ENCODE measurements at regions not wholly inside any gene's neighbourhood (a gene's known extent, or its start where the extent isn't known, plus 50 kb on each side); places are given as distances from the start of the nearest gene placed in this dataset.

- DNase-seq (ENCODE audit: extremely low read depth, insufficient read length) = no peak
- Histone ChIP-seq H3K27me3 (replicated peaks; ENCODE audit: control insufficient read depth, insufficient read depth, low read length) (no peaks in the 10 kb centered on the region), H3K4me3 (replicated peaks; ENCODE audit: low read depth, low read length) (no peak overlapping the region), H3K36me3 (ENCODE audit: control insufficient read depth, insufficient read depth, low read length) (no peaks in the 10 kb centered on the region)
- no peak for TF ChIP-seq CTCF (IDR thresholded peaks at IDR 0.05; ENCODE audit: insufficient read depth, low read length, poor library complexity, severe bottlenecking)
Measured at GRCh38 chr1:219432191-219432606, 180.7 kb downstream of the ZC3H11B start.

- DNase-seq (ENCODE audit: extremely low read depth, insufficient read length) = no peak
- Histone ChIP-seq H3K4me3 (replicated peaks; ENCODE audit: low read depth, low read length) (no peak overlapping the region), H3K36me3 (ENCODE audit: control insufficient read depth, insufficient read depth, low read length) (no peaks in the 10 kb centered on the region), H3K27me3 (replicated peaks; ENCODE audit: control insufficient read depth, insufficient read depth, low read length) (no peaks in the 10 kb centered on the region)
- no peak for TF ChIP-seq CTCF (IDR thresholded peaks at IDR 0.05; ENCODE audit: insufficient read depth, low read length, poor library complexity, severe bottlenecking)
Measured at GRCh38 chr1:219430419-219430818, 182.5 kb downstream of the ZC3H11B start.

- Histone ChIP-seq H3K36me3 (ENCODE audit: control insufficient read depth, insufficient read depth, low read length) (no peaks in the 10 kb centered on the region), H3K27me3 (replicated peaks; ENCODE audit: control insufficient read depth, insufficient read depth, low read length) (no peaks in the 10 kb centered on the region), H3K4me3 (replicated peaks; ENCODE audit: low read depth, low read length) (no peak overlapping the region)
- TF ChIP-seq CTCF (IDR thresholded peaks at IDR 0.05; ENCODE audit: insufficient read depth, low read length, poor library complexity, severe bottlenecking) = no peak
- DNase-seq (ENCODE audit: extremely low read depth, insufficient read length) = no peak
Measured at GRCh38 chr1:219428651-219429050, 184.3 kb downstream of the ZC3H11B start.

GRCh38 chr1:219427989-219428388 lies 184.9 kb downstream of the ZC3H11B start:
- no peaks in the 10 kb centered on the region for H3K27me3 ChIP-seq (replicated peaks; ENCODE audit: control insufficient read depth, insufficient read depth, low read length)
- no peak for DNase-seq (ENCODE audit: extremely low read depth, insufficient read length)
- no peak for TF ChIP-seq CTCF (IDR thresholded peaks at IDR 0.05; ENCODE audit: insufficient read depth, low read length, poor library complexity, severe bottlenecking)

GRCh38 chr1:219427403-219427802 lies 185.5 kb downstream of the ZC3H11B start:
- no peak for TF ChIP-seq CTCF (IDR thresholded peaks at IDR 0.05; ENCODE audit: insufficient read depth, low read length, poor library complexity, severe bottlenecking)
- H3K36me3 ChIP-seq (ENCODE audit: control insufficient read depth, insufficient read depth, low read length) = no peaks in the 10 kb centered on the region
- no peaks in the 10 kb centered on the region for H3K27me3 ChIP-seq (replicated peaks; ENCODE audit: control insufficient read depth, insufficient read depth, low read length)
- DNase-seq (ENCODE audit: extremely low read depth, insufficient read length) = no peak
- H3K4me3 ChIP-seq (replicated peaks; ENCODE audit: low read depth, low read length) = no peak overlapping the region

More at GRCh38 chr1:219427989-219428388, 184.9 kb downstream of the ZC3H11B start:
- H3K36me3 ChIP-seq (ENCODE audit: control insufficient read depth, insufficient read depth, low read length) = no peaks in the 10 kb centered on the region
- H3K4me3 ChIP-seq (replicated peaks; ENCODE audit: low read depth, low read length) = no peak overlapping the region

All from GM06990 (cell line).